ENCODE measurements at regions not wholly inside any gene's neighbourhood (a gene's known extent, or its start where the extent isn't known, plus 50 kb on each side); places are given as distances from the start of the nearest gene placed in this dataset.

DNA sequence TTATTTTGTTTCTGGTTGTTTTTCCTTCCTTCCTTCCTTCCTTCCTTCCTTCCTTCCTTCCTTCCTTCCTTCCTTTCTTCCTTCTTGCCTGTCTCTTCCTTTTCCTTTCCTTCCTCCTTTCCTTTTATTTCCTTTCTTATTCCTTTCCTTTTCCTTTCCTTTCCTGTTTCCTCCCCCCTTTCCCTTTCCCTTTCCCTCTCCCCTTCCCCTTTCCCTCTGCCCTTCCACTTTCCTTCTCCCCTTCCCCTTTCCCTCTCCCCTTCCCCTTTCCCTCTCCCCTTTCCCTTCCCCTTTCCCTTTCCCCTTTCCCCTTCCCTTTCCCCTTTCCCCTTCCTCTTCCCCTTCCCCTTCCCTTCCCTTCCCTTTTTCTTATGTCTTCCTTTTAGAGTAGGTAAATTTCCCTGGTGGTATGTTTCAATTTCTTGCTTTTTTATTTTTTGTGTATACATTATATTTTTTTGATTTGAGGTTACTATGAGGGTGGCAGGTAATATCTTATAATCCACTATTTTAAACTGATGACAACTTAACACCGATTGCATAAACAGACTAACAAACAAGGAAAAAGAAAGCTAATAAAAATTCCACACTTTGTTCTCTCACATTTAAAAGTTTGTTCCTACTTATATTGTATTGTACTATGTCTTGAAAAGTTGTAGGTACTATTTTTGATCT, 311.0 kb upstream of the FSHR start:
- no peak for DNase-seq

DNA sequence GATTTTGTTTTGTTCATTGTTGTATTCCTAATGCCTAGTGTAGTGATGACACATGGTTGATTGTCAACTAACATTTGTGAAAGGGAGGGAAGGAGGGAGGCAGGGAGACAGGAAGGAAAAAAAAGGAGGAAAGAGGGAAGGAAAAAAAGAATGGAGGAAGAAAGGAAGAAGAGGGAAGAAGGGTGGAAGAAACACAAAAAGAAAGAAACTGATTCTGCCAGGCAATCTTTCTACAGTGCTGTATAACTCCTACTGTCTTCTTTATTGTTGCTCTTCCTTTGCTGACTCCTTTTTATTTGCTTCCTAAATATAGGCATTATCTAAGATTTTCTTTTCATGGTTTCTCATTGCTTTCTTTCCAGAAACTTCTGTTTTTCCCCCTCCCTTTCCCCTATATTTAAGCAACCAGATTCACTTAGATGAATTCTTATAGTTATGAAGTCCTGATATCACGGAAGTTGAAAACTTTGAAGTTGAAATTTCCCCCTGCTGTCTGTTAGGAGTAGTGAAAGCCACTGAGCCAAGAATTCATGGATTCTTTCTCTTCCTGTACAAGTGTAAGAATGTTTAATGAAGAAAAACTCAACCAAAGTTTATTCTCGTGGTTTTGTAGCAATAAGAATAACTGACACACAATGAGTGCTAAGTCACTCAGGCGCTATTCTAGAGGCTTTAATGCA, 305.1 kb upstream of the FSHR start:
- no peak for DNase-seq

DNA sequence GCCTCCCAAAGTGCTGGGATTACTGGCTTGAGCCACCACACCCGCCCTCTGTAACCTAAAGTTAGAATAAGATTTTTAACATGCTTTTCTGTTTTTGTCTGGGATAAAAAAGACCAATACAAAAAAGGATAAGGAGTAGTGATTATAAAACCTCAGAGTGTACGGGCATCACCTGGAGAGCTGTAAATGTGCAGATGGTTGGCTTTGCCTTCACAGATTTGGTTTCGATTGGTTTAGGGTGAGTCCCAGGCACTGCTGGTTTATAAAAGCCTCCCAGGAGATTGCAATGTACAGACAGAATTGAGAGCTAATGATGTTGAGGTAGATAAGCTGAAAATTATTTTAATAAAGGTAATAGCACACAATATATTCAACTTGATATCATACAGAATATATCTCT, 289.7 kb upstream of the FSHR start:
- DNase-seq: no peak

DNA sequence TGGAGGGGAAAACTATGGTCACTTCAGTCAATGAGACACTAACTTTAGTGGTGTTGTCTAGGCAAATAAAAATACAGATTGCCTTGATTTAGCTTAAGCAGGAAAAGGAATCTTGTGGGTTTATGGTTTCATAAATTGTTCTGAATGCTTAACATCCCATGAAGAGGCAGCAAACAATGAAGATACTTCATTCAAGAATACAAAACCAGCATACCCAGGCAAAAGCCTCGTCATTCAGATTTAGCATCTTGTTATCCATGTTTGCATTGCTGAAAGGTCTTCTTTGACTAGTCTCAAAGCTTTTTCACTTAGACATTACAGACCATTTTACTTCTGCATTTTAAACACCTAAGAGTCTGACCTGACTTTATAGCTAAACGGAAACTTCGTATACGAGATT, 272.7 kb upstream of the FSHR start:
- DNase-seq: no peak

DNA sequence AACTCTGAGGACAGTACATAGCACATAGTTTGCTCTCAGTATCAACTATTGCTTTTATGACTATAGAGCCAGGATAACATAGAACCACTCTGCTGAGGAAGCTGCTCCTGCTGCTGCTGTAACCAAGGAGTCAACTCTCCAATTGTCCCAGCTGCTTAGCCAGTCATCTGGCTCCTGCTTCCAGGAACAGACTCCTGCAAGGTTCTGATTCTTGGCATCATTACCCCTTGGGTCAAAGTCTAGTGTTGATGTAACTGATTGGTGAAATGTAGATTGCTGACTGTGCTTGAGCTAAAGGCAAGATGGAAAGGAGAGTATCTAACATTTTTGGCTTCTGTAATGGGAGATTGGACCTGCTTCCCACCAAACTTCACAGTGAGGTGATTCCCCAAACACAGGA, 261.9 kb upstream of the FSHR start:
- DNase-seq: no peak

DNA sequence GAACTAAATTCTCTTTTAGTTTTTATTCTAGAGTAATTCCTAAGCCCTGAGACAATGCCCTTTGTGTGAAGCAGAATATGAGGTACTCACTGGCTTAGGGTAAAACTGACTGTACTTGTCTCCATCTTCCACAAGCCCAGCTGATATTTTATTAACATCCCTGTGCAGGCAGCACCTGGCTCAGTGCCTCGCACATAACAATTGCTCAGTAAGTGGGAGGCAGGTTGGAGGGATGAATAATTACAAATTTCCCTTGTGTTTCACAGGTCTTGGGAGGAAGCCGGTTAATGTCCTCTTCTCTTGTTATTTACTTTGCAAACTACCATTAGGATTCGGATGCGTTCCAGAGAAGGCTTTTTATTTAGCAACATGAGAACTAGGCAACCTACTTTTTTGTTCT, 249.8 kb upstream of the FSHR start:
- DNase-seq: no peak

DNA sequence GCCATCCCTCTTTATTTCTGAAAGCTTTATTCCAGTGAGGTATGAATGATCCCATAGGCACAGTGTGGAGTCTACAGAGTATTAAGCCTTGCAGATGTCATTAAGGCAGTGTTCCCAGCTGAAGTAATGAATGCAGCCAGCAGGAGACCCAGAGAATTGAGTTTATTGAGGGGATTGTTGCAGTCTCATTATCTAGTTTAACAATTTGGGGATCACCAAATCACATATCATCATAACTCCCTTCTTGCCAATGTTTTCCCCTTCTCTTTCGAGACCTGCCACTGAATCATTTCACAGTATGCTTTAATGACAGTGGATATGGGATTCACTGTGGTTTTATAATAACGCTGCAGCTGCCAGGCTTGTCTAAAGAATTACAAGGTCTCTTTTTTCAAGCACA, 249.3 kb upstream of the FSHR start:
- DNase-seq: no peak

DNA sequence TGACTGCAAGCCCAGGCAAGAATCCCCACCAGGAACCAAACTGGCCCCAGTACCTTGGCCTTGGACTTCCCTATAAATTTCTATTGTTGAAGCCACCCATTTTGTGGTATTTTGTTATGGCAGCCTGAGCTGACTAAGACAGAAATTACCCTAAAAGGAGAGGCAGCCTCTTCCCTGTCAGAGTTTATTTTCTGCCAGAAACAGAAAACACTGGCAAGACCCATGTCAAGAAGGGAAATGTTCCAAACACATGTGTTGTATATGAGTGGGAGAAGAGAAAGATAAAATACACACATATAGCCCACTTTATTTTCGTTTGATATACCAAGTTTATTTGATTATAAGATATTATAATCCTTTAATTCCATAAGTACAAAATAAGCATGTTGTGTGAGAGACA, 225.1 kb upstream of the FSHR start:
- no peak for DNase-seq

DNA sequence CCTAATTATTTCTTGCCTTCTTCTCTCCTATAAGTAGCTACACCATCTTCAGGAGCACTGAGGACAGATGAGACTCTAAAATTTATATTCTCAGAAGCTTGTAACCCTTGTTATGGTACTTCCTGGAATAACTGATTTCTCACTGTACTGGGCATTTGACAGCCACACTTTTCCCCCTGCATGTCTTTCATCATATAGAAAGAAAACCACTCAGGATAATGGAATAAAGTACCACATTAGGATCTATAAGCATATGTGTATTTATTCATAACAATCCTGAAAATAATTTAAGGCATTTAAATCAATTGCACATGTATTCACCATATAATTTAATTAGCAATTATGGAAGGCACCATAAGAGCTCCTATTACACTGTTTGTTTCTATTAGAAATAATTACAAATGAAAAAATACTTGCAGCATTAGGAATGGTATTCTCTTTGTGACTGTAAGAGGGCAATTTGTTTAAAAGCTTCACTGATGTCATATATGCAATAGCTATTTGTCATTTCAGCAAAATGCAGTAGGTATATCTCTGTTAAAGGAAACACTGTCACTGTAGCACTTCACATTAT, 216.9 kb upstream of the FSHR start:
- no peak for DNase-seq

DNA sequence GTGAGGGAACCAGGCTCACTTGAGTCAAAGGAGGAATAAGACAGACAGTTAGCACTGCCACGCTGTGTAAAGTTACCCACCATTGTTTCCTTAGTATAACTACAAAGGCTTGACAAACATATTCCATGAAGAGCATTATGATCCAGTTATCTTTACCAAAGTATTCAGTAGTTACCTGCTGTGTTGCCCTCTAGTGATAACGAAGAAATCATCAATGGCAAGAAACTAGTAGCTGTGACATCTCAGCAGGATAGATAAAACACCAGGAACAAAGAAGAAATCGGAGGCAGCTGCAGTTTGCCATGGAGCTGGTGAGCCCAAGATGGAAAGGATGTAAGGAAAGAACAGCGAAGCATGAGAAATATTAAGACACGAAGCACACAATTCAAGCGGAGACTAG, 215.3 kb upstream of the FSHR start:
- DNase-seq: no peak

DNA sequence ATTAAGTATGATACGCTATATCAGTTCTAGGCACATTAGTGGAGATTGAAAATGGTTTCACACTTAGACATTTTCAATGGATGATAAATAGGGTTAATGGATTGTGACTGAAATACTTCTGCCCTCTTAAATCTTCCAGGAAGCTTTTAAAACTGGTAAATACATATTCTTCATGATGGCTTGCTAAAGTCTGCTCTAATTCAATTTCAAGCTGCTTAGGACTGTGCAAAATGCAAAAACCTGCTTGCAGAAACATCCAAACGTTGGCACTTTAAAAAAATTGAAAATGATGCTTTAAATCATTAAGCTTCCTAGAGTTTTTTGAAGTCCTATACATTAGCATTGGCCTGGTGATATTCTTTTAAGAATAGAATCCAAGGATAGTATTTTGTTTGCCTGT, 214.8 kb upstream of the FSHR start:
- DNase-seq: no peak

DNA sequence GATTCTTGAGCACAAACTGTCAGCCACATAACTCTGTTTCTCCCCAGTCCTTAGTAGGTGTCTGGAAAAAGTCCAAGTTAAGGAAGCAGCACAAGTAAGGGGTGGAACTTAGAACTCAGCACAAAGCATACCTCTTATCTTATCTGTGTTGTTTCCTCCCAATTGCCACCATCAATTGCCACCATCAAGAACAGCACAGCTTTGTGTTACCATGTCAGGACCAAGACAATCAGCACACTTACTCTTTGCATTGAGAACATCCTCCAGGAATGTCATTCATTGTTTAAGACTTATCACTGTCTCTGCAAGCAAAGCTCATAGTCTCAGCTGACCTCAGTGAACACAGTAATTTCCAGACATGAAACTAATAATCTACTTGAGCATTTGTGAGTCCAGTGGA, 212.7 kb upstream of the FSHR start:
- no peak for DNase-seq

DNA sequence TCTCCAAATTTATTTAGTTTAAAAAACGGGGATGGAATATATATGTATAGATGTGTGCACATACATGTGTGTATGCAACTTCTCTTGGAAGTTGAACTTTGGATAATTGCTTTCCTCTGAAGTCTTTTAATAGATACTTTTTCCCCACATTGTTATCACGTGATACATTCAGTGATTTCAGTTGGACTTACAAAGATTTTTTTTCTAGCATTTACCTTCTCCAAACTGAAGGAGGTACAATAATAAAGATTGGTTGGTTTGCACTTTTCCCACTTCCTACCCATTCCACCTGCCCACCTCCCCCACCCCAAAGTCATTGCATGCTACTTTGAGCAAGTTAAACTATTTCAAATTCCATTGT, 206.1 kb upstream of the FSHR start:
- DNase-seq: no peak

DNA sequence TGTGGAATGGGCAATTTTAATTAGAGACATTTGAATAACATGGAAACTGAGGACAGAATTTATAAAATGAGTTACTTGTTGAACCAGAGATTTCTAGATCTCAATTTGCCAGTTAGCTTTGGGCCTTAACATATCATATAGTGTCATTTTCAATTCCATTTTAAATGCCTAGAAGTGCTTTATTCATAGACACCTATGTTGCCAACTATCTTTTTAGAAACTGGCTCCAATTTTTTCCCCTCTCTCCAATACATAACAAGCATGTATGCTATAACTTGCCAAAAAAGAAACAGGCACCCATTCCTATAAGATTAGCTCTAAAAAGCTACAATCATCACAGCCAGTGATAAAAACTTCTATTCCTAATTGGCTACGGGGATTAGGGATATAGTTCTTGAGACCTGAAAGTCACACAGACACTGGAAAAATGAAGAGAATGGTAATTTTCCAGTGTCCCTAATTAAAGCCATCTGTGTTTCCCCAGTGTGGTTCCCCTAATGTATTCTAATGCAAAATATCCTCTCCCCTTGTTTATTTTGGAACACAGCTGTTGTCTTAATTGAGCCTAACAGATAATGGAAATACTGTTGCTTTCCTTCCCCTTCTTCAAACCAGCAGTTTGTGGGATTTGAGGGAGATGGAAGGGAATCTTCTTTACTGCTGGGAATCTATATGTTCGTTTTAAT, 205.5 kb upstream of the FSHR start:
- DNase-seq: no peak

DNA sequence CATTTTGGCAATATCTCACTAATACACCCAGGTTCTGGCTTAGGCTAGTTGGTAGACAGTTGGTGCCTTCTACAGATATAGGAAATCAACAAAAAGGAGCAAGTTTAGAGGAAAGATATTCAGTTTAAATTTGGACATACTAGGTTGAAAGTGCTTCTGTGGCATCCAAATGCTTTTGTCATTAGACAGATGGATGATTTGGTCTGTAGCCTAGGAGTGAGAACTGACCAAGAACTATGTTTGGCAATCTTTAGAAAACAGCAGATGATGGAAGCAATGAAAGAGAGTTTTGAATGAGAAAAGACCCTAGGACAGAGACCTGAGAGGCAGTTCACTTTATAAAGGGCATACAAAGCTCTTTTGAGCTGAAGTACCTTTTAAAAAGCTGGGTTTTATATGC, 201.3 kb upstream of the FSHR start:
- DNase-seq: no peak

DNA sequence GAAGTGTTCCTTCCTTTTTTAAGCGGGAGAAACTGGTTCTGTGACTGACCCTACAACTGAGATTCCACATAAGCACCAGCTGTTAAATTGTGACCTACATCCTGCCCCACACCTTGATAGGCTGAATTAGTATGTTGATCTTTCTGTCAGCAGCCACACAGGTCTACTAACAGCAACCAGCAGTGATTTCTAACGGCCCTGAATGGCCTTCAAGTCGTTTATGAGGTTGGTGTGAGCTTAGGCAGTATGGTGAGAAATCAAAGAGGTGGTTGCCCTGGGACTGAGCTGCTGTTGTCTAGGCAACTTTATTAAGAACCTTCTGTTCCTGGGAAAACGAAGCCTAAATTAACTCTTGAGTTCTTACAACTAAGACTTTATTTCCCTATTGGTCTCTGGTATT, 197.2 kb upstream of the FSHR start:
- DNase-seq: peak; percentile 77

DNA sequence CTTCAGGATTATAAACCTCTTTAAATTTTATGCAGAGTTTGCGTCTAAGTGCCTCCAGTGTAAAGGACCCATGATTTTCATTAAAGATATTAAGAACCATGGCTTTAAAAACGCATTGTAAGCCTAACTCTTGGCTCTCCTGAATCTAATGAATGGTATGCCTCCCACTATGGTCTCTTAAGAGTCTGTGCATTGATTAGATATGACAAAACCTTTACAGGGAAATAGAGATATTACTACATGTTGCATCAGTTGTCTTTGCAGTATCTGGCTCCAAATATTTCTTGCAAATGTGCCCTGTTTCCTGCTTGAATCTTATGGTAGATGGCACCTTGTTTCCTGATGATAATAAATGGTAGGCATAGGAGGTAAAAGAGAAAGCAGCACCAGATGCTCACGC, 189.3 kb upstream of the FSHR start:
- no peak for DNase-seq

DNA sequence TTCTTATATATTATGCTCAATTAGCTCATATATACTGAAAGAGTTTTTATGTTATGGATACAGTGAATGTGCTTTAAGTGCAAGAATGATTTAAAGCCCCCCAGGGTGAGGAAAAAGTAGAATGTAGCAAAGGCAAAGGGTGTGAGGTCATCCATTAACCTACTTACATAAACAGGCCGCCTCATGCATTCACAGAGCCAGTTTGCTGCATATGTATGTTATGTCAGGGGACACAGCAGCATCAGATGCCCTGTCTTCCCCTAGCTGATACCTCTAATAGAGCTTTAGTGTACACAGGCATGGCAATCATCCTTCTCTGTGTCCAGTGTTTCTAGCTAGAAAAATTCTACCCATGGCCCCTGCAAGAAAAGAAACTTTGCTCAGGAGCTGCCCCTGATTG, 187.8 kb upstream of the FSHR start:
- no peak for DNase-seq

DNA sequence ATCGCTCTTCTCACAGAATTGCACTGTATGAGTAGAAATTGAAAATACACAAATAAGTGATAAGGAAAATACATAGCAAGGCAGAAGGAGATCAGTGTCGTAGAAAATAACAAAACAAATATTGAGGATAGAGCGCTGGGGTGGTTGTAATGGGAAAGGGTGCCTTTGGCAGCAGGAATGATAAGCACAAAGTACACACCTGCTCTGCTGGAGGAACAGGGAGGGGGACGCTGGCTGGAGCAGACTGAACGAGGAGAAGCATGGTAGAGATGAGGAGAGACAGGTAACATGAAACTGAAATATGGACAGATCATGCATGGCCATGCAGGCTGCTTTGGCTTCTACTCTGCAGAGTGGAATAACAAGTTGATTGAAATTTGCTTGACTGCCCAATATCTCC, 181.2 kb upstream of the FSHR start:
- peak; percentile 29 for DNase-seq

DNA sequence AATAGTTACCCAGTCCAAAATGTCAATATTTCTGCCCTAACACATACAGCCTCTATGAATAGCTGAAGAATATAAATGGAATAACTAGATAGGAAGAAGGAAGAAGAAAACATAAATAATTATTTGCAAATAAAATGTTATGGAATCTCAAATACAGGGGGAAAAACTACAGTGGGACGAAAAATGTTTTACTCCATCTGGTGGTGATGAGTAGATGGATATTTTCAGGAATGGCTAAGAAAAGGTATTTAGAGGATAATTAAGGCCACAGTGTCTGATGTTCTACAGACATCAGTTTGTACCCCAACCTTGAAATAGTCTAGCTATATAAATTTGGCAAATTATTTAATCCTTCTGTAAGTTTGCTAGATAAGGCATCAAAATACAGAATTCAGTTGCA, 178.1 kb upstream of the FSHR start:
- peak; percentile 35 for DNase-seq

DNA sequence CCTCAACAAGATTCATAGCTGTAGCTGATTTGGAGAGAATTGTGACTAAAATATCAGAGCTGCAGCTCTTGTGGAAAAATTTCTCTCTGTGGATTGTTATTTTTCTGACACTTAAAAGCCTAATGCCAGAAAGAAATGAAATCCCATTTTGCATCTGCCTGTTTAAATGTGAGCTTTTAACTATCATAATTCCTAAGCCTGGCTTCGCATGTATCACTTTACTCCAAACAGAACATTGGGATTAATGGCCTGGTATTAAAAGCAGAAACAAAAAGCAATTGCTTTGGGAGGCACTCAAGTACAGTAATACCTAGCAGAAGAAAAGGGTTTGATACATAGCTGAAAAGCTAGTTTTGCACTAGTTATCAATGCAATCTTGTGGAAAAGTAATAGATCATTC, 164.2 kb upstream of the FSHR start:
- DNase-seq: no peak

DNA sequence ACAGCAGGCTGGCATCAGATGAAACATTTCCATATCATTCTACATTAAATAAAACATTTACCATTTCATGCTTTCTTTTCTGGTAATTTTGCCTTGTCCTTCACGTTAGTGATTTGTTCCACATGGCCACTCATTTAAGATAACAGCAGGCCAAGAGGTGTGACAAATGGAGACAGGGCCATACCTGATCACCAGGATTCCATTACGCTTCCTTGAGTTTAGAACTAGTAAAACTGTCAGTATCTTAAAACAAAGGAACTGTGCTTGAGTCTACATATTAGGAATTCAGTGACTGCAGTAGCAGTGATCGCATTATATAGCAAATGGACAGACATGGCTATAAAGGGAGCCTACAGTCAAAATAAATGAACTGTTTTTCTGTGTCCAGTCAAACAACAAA, 155.1 kb upstream of the FSHR start:
- no peak for DNase-seq

DNA sequence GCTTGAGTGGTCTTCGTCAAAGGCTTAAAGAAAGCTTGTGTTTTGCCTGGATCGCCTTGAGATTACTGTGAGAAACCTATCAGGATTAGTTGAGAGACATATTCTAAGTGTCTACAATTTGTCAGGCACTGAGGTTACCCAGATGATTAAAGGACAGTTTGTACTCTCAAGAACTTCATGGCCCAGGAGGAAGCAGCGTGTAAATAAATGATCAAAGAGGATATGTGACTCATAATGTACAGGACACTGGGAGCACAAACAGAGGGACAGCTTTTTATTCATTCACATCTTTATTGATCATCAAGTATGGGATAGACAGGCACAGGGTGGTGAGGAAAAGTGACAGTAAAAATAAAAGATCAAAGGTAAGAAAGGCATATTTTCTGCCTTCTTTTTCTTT, 152.6 kb upstream of the FSHR start:
- DNase-seq: peak; percentile 98

DNA sequence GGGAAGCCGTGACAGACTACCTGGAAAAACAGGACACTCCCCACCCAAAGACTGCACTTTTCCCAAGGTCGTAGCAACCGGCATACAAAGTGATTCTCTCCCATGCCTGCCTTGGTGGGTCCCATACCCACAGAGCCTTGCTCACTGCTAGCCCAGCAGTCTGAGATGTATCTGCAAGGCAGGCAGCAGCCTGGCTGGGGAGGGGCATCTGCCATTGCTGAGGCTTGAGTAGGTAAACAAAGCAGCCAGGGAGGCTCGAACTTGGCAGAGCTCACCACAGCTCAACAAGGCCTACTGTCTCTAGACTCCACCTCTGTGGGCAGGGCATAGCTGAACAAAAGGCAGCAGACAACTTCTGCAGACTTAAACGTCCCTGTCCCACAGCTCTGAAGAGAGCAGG, 144.4 kb upstream of the FSHR start:
- peak; percentile 26 for DNase-seq
